Neural crest cell (in vitro differentiated cells): ENCODE measurements at regions not wholly inside any gene's neighbourhood (a gene's known extent, or its start where the extent isn't known, plus 50 kb on each side); places are given as distances from the start of the nearest gene placed in this dataset.

ENCODE experiments used
- DNase-seq: peaks from one replicate; pipeline ENCODE4 v3.0.0; 2021; ENCODE audit warnings: low read depth, mixed read lengths, low spot score
- H3K27ac Mint-ChIP-seq: one replicate; pipeline ENCODE4 v1.8.0; 2021; ENCODE audit warnings: mild to moderate bottlenecking, mixed read lengths; ENCODE audit not compliant: unreplicated experiment
- H3K27me3 Mint-ChIP-seq: 2 replicates; pipeline ENCODE4 v1.8.0; 2021; ENCODE audit warnings: low read depth, mild to moderate bottlenecking, mixed read lengths
- H3K36me3 Mint-ChIP-seq: 2 replicates; pipeline ENCODE4 v1.8.0; 2021; ENCODE audit warnings: low read depth, mild to moderate bottlenecking, mixed read lengths
- H3K4me1 Mint-ChIP-seq: 2 replicates; pipeline ENCODE4 v1.8.0; 2021; ENCODE audit warnings: mixed read lengths
- H3K4me3 Mint-ChIP-seq: one replicate; pipeline ENCODE4 v1.8.0; 2021; ENCODE audit warnings: mild to moderate bottlenecking, mixed read lengths
- H3K9me3 Mint-ChIP-seq: 2 replicates; pipeline ENCODE4 v1.8.0; 2021; ENCODE audit warnings: mixed read lengths
- TF ChIP-seq, protein P1 (sequence below): fragments of 200-600 bp; sonication (generic); conservative IDR thresholded peaks from 2 replicates; pipeline ENCODE4 v1.5.0; 2021; ENCODE audit warnings: antibody characterized with exemption, mild to moderate bottlenecking

- Mint-ChIP-seq H3K27ac (no peak overlapping the region), H3K4me1 (peaks cover 38% of the 10 kb centered on the region), H3K9me3 (peaks cover 6% of the 10 kb centered on the region), H3K4me3 (no peak overlapping the region), H3K36me3 (no peaks in the 10 kb centered on the region), H3K27me3 (no peaks in the 10 kb centered on the region)
- no peak for DNase-seq
- TF ChIP-seq, protein P1, sequence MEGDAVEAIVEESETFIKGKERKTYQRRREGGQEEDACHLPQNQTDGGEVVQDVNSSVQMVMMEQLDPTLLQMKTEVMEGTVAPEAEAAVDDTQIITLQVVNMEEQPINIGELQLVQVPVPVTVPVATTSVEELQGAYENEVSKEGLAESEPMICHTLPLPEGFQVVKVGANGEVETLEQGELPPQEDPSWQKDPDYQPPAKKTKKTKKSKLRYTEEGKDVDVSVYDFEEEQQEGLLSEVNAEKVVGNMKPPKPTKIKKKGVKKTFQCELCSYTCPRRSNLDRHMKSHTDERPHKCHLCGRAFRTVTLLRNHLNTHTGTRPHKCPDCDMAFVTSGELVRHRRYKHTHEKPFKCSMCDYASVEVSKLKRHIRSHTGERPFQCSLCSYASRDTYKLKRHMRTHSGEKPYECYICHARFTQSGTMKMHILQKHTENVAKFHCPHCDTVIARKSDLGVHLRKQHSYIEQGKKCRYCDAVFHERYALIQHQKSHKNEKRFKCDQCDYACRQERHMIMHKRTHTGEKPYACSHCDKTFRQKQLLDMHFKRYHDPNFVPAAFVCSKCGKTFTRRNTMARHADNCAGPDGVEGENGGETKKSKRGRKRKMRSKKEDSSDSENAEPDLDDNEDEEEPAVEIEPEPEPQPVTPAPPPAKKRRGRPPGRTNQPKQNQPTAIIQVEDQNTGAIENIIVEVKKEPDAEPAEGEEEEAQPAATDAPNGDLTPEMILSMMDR, result no peak
These were observed 506.9 kb downstream of the TBC1D4 start for GRCh38 chr13:74975111-74975510.

DNA sequence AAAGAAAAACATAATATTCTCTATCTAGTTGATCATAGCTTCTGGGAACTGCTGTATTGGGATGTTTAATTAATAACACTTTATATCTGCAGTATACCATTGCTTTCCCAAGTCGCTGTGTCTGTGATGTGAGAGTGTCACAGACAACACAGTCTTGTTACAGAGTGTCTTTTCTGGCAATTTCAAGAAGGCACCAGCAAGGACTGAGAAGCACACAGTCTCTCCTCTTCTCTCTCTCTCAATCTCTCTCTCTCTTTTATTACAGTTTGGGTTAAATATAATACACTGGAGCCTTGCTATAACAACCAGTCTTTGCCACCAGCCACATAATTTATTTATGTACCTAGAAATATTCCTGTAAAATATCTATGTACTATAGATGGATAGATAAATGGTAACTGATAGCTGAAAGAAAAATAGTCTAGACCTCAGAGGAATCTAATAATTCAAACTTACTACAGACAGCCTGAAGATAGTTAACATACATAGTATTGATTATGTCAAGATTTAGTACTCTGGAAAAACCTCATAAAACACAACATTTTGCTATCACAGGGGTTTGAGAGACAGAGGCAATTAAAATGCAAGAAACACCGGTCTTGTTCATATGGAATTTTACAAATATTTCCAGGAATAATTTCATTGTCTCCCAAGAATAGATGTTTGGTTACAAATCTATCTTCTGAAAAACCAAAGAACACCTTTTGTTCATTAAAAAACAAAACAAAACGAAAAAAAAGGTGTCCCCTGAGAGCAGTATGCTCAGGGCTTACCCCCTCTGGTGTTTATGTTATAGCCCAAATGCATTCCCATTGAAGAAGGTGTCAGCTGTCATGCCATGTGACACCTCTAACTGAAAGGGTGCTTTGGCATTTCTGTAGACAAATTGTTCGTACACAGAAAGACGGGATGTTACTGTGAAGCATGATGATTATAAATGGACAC is 507.8 kb downstream of the TBC1D4 start:
- H3K4me1 Mint-ChIP-seq, result peaks cover 42% of the 10 kb centered on the region
- H3K9me3 Mint-ChIP-seq, result peaks cover 4% of the 10 kb centered on the region
- no peaks in the 10 kb centered on the region for H3K27me3 Mint-ChIP-seq
- no peak overlapping the region for H3K4me3 Mint-ChIP-seq
- TF ChIP-seq, protein P1, result no peak
- H3K36me3 Mint-ChIP-seq, result no peaks in the 10 kb centered on the region
- no peak overlapping the region for H3K27ac Mint-ChIP-seq
- no peak for DNase-seq

GRCh38 chr13:74969419-74969818 is 512.5 kb downstream of the TBC1D4 start:
- Mint-ChIP-seq H3K4me1 (peaks cover 40% of the 10 kb centered on the region), H3K27ac (no peak overlapping the region)
- TF ChIP-seq, protein P1, result no peak

GRCh38 chr13:74966814-74967424 is 515.0 kb downstream of the TBC1D4 start:
- TF ChIP-seq, protein P1, result no peak
- Mint-ChIP-seq H3K9me3 (no peaks in the 10 kb centered on the region), H3K27me3 (no peaks in the 10 kb centered on the region), H3K4me1 (peaks cover 29% of the 10 kb centered on the region), H3K4me3 (no peak overlapping the region), H3K36me3 (peaks cover 5% of the 10 kb centered on the region), H3K27ac (peak overlapping the region; percentile 91)
- peak; percentile 14 for DNase-seq

More at GRCh38 chr13:74969419-74969818, 512.5 kb downstream of the TBC1D4 start:
- DNase-seq, result no peak
- H3K9me3 Mint-ChIP-seq, result no peaks in the 10 kb centered on the region
- H3K4me3 Mint-ChIP-seq, result no peak overlapping the region
- H3K36me3 Mint-ChIP-seq, result no peaks in the 10 kb centered on the region
- H3K27me3 Mint-ChIP-seq, result no peaks in the 10 kb centered on the region

- TF ChIP-seq, protein P1, result no peak
- peaks cover 3% of the 10 kb centered on the region for H3K9me3 Mint-ChIP-seq
- no peaks in the 10 kb centered on the region for H3K27me3 Mint-ChIP-seq
- H3K27ac Mint-ChIP-seq, result peak overlapping the region; percentile 91
- H3K4me1 Mint-ChIP-seq, result peaks cover 29% of the 10 kb centered on the region
- no peak overlapping the region for H3K4me3 Mint-ChIP-seq
- no peak for DNase-seq
- peaks cover 5% of the 10 kb centered on the region for H3K36me3 Mint-ChIP-seq
These were observed 515.7 kb downstream of the TBC1D4 start for GRCh38 chr13:74966275-74966674.
